ENCODE measurements at regions not wholly inside any gene's neighbourhood (a gene's known extent, or its start where the extent isn't known, plus 50 kb on each side); places are given as distances from the start of the nearest gene placed in this dataset.

- intact Hi-C loops (cut with DNase I), result no loop called here
- TF ChIP-seq CTCF (IDR thresholded peaks at IDR 0.05), result no peak
- no peaks in the 10 kb centered on the region for H3K4me1 ChIP-seq
- no peaks in the 10 kb centered on the region for H3K27me3 ChIP-seq
- no peak overlapping the region for H3K4me3 ChIP-seq
- H3K36me3 ChIP-seq, result no peaks in the 10 kb centered on the region
- no peaks in the 10 kb centered on the region for H3K9me3 ChIP-seq
- no peak overlapping the region for H3K27ac ChIP-seq
- DNase-seq (ENCODE audit: low spot score in 2 of 2), result no peak
Observed at GRCh38 chr1:22246755-22247480, 104.0 kb upstream of the WNT4 start.

- TF ChIP-seq CTCF (IDR thresholded peaks at IDR 0.05), result no peak
- Histone ChIP-seq H3K4me3 (no peak overlapping the region), H3K9me3 (no peaks in the 10 kb centered on the region), H3K4me1 (no peaks in the 10 kb centered on the region), H3K27ac (no peak overlapping the region), H3K36me3 (no peaks in the 10 kb centered on the region), H3K27me3 (no peaks in the 10 kb centered on the region)
- intact Hi-C loops (cut with DNase I), result no loop called here
- DNase-seq (ENCODE audit: low spot score in 2 of 2), result no peak
Observed at GRCh38 chr1:22247527-22248245, 104.8 kb upstream of the WNT4 start.

GRCh38 chr1:22248746-22249145 is 105.8 kb upstream of the WNT4 start:
- TF ChIP-seq CTCF (IDR thresholded peaks at IDR 0.05), result no peak
- intact Hi-C loops (cut with DNase I), result no loop called here
- no peaks in the 10 kb centered on the region for H3K36me3 ChIP-seq
- H3K27ac ChIP-seq, result no peak overlapping the region
- DNase-seq (ENCODE audit: low spot score in 2 of 2), result no peak
- no peaks in the 10 kb centered on the region for H3K27me3 ChIP-seq
- no peak overlapping the region for H3K4me3 ChIP-seq
- H3K4me1 ChIP-seq, result no peaks in the 10 kb centered on the region
- H3K9me3 ChIP-seq, result no peaks in the 10 kb centered on the region

- intact Hi-C loops (cut with DNase I), result no loop called here
- no peaks in the 10 kb centered on the region for H3K4me1 ChIP-seq
- H3K36me3 ChIP-seq, result no peaks in the 10 kb centered on the region
- H3K27ac ChIP-seq, result no peak overlapping the region
- DNase-seq (ENCODE audit: low spot score in 2 of 2), result no peak
- no peaks in the 10 kb centered on the region for H3K27me3 ChIP-seq
- TF ChIP-seq CTCF (IDR thresholded peaks at IDR 0.05), result no peak
- H3K9me3 ChIP-seq, result no peaks in the 10 kb centered on the region
- no peak overlapping the region for H3K4me3 ChIP-seq
Observed at GRCh38 chr1:22249928-22250680, 107.2 kb upstream of the WNT4 start.

GRCh38 chr1:22250724-22251123 is 107.8 kb upstream of the WNT4 start:
- TF ChIP-seq CTCF (IDR thresholded peaks at IDR 0.05), result no peak
- intact Hi-C loops (cut with DNase I), result no loop called here
- Histone ChIP-seq H3K9me3 (no peaks in the 10 kb centered on the region), H3K4me1 (no peaks in the 10 kb centered on the region), H3K27me3 (no peaks in the 10 kb centered on the region), H3K4me3 (no peak overlapping the region), H3K36me3 (no peaks in the 10 kb centered on the region), H3K27ac (no peak overlapping the region)
- no peak for DNase-seq (ENCODE audit: low spot score in 2 of 2)
